Inferior parietal cortex (tissue), 1 donor: ENCODE measurements at regions not wholly inside any gene's neighbourhood (a gene's known extent, or its start where the extent isn't known, plus 50 kb on each side); places are given as distances from the start of the nearest gene placed in this dataset.
A peak's percentile ranks its signal among the peaks of the same experiment; 100 is the strongest.

Experiments used
- DNase-seq: peaks from one replicate; pipeline ENCODE4 v3.0.0-alpha.2; 2016; ENCODE audit errors: extremely low spot score

DNA sequence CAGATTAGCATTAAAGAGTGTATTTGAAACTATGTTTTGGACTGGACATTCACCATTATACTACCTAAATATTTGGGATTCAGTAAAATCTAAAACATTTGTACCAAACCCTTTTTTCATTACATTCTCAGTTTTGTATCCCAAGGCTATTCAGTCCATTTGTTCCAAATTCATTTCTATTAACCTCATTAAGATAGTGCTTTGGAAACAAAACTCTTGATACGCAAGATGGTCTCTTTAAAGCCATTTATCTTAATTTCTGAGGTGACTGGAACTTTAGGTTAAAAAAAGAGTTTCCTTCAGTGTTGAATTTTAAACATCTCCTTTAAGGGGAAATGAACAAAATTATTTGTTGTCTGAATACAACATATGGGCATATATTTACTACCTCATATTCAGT is 702.5 kb upstream of the GRAMD2B start:
- no peak for DNase-seq

DNA sequence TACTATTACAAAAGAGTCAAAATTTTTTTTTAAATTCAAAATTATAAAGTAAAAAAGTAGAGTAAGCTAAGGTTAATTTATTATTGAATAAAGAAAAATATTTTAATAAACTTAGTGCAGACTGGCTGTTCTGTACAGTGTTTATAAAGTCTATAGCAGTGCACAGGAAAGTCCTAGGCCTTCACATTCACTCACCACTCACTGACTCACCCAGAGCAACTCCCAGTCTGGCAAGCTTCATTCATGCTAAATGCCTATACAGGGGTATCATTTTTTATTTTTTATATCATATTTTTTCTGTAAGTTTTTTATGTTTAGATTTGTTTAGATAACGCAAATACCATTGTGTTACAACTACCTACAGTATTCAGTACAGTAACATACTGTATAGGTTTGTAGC is 700.7 kb upstream of the GRAMD2B start:
- no peak for DNase-seq

DNA sequence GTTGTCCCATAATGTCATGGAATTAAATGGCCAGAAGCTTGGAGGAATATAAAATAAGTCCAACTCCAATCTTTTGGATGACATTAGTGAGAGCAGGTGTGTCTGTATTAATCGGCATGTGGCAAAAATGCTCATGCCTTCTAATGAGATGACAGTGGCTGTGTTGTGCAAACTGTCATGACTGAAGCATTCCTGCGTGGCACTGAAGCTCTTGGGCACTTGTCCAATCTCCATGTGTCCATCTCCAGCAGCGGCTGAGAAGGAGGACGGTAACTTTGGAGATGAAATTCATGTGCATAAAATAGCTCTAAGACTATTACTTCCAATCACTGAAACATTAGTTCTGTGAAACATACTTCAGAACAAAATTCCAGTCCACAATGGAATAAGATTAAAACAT is 697.5 kb upstream of the GRAMD2B start:
- DNase-seq = no peak

DNA sequence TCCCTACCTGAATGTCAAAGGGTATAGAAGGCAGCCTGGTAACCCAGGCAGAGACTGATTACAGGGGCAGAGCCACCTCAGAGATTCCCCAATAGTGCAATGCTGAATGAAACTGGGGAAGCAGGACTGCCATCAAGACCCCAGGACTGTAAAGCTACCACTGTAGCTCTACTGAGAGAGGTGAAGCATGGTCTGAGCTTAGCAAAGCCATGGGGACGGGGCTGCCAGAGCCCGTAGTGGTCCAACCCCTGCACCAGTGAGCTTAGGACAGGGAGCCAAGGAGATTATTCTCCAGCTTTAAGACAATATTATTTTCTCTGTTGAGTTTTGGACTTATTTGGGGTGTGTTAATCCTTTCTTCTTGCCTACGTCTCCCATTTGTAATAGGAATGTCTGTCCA is 679.3 kb upstream of the GRAMD2B start:
- no peak for DNase-seq

DNA sequence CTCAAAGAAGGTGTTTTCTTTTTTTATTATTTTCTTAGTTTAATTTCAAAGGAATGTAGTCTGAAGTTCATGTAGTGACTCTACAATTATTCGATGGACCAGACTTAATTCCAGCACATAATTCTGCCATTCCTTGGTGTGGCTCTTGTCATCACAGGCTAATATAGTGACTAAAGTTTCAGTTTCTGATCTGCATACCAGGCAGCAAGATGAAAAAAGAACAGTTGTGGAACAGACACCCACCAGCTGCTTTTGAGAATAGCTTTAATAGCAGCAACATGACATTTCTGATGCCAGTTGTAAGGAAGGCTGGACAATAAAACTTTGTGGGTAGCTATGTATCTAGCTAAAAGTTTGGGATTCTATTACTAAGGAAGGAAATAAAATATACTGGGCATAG is 676.3 kb upstream of the GRAMD2B start:
- DNase-seq = no peak

DNA sequence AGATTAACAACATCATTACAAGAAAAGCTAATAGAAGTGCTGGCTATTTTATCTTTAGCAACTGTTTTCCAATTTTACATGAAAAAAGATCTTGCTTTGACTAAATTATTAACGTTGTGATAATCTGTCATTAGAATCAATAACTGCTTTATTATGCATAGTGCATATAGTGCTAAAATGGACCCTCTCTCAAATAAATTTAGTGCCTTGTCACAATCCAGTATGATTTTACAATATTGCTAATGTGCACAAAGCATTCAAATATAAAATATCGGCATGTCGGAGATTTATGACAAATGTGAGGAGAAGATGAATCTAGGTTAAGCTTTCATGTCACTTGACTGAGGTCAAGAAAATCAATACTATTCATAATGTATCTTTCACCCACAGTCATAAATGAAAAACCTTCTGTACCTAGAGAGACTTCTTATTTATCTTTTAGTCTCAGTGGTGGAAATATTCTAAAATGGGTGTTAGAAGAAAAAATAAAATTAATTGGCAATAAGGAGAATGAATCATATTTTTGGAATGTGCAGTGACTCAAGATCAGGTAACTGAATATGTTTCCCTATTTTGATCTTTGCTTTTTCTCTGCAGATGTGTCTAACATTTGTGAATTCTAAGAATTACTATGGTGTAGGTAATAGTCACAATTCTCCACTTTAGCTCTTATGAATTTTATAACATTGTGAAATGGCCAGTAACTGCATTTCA is 672.9 kb upstream of the GRAMD2B start:
- no peak for DNase-seq

DNA sequence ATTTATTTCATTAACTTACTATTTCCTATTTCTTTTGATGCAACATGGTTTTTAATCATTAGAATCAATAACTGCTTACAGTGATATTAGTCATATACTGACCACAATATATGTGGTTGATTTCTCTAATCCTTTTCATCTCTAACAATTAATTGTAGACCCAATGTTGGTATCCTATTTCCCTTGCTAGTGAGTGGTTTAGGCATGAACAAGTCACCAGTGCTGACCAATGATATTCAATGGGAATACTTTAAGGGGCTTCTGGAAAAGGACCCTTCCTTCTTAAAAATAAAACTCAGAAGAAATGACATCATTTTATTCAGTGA is 672.4 kb upstream of the GRAMD2B start:
- no peak for DNase-seq

DNA sequence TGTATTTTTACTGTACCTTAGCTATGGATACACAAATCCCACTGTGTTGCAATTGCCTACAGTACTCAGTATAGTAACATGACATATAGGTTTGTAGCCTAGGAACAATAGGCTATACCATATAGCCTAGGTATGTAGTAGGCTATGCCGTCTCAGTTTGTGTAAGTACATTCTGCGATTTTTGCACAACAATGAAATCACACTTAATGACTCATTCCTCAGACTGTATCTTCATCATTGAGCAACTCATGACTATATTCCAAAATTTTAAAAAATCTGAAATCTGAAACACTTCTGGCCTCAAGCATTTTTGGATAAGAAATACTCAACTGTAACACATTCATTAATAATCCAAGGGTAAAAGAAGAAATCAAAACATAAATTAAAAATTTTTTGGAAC is 666.8 kb upstream of the GRAMD2B start:
- no peak for DNase-seq

DNA sequence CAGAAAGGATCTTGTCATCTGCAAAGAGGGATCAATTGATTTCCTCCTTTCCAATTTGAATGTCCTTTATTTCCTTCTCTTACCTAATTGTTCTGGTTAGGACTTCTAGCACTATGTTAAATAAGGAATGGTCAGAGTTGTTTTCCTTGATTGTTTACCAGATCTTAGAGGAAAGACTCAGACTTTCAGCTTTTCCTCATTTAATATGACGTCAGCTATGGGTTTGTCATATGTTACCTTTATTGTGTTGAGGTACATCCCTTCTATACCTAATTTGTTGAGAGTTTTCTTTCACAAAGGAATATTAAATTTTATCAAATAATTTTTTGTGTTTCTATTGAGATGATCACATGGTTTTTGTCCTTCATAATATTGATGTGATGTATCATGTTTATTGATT is 656.5 kb upstream of the GRAMD2B start:
- no peak for DNase-seq

DNA sequence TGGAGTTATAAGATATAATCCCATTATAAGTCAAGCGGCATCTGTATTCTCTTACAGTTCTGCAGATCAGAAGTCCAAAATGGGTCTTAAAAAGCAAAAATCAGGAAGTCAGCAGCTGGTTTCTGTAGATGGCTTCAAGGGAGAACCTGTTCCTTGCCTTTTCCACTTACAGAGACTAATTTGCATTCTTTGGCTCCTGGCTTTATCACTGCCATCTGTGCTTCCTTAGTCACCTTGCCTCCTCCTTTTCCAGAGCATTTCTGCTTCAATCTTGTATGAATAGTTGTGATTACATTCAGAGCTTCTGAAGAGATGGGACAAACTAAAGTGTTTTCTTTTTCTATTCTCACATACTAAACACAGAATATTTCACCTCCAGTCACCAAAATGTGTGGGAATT is 647.3 kb upstream of the GRAMD2B start:
- peak; percentile 11 for DNase-seq

DNA sequence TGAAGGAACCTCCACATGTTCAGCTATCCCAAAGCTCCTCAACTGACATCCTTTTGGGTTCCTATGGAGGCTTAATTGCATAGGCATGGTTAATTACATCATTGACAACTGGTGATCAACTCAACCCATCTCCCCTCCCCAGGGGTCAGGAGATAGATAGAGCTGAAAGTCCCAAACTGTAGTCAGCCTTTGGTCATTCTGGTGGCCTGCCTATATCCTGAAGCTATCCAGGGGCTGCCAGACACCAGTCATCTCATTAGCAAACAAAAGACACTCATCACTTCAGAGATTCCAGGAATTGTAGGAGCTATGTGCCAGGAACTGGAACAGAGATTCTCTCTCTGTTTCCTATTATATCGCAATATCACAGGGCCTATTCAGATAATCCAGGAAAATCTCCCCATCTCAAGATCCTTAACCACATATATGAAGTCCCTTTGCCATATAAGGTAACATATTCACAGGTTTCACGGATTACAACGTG is 646.5 kb upstream of the GRAMD2B start:
- no peak for DNase-seq

DNA sequence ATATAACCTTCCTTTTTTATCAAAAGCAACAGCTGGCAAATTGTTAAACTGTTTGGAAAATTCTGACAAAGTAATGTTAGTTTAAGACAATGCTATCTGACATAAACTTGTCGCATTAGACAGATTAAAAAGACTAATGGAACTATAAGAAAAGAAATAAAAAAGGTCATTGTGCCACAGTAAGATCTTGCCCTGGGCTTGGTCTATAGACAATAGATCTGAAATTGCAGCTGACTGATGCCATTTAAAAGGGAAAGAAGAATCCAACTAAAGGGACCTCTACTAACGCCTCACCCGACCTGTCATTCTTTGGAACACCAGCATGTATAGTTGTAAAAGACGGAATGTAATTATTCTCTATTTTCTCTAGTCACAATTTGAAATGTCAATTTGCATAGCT is 644.4 kb upstream of the GRAMD2B start:
- DNase-seq = no peak

DNA sequence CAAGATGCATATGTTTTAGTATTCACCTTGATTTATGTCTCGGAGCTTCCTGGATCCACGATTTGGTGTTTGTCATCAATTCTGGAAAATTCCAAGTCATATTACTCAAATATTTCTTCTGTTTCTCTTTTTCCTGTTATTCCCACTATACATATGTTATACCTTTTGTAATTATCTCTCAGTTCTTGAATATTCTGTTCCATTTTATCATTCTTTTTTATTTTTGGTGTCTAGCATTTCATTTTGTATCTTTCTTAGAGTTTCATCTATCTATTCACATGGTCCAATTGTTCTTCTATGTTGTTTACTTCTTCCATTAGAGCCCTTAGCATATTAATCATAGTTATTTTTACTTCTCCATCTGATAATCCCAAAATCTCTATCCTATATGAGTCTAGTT is 637.8 kb upstream of the GRAMD2B start:
- no peak for DNase-seq

DNA sequence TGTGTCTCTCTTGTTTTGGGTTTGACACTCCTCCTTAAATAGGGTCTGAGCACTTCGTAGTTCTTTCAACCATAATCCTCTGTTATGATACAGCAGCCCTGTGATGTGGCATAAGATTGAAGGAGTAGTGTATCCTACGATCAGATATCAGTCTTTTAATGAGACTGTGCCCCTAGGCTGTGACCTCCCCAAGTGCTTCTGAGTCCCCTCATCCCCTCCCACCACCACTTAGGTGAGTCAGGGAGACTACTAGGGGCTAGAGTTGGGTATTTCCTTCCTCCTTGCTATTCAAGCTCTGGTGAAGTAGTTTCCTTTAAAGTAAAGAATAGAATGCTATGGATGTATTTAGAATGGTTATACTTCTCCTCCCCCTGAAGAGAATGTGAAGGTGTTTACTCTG is 637.2 kb upstream of the GRAMD2B start:
- DNase-seq = no peak

DNA sequence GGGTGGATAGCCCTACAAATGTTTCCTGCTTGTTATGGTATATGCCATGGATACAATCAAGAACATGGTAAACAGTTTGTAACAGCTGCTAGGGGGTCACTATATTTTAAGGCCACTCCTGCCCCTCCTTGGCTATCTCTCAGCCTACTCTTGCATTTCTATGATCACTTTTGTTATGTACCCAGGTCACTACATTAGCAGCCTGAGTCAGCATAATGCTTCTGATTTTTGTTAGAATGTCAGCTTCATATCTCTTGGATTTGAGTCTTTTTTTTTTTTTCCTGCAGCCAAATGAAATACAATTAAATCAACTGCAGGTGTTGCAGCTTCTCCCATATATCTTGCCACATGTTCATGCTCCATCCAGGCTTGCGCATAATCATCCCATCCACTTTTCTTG is 629.7 kb upstream of the GRAMD2B start:
- DNase-seq = no peak

DNA sequence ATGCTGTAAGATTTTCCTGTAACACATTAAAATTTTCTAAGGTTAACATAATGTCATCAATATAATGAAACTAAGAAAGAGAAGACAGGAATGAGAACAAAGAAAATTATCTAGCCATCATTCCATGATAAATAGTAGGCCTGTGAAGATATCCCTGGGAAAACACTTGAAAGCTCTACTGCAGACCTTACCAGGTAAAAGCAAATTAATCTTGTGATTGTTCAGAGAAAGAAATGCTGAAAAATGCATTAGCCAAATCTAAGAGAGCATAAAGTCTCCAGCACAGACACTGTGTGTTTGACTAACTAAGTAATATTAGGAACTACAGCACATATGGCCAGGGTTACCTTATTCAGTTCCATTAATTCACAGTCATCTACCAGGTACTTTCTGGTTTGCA is 628.3 kb upstream of the GRAMD2B start:
- no peak for DNase-seq

DNA sequence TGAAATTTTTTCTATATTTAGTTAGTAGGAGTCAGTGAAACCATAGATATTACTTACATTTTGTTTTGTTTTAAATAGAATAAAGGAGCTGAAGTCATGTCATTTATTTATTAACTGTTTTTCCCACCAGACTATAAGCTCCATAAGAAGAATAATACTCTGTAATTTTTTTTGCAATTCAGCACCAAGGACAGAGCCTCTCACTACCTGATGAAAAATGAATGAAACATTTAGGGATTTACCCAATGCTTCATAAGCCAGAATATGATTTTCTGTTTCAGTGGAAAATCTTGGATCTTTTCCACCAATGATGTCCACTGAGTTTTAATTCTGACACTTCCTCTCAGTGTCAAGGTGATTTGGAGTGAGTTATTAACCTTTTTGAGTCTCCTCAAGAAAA is 624.9 kb upstream of the GRAMD2B start:
- DNase-seq = no peak

DNA sequence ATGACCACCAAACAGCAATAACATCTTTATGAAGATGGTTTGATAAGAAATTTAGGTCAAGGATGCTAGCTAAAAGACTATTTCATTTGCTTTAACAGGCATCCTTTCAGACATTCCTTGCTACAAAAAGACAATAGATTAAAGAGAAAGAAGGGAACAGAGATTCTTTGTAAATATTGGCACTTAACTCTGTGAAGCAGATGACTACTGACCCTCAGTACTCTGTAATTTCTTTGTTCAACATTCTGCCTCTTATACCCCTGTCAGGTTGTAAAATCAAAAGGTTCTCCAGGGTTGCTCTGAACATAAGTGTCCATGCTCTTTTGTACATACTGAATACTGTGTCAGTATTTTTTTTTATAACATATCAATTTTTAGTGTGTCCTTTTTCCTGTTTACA is 610.6 kb upstream of the GRAMD2B start:
- DNase-seq = peak; percentile 30

DNA sequence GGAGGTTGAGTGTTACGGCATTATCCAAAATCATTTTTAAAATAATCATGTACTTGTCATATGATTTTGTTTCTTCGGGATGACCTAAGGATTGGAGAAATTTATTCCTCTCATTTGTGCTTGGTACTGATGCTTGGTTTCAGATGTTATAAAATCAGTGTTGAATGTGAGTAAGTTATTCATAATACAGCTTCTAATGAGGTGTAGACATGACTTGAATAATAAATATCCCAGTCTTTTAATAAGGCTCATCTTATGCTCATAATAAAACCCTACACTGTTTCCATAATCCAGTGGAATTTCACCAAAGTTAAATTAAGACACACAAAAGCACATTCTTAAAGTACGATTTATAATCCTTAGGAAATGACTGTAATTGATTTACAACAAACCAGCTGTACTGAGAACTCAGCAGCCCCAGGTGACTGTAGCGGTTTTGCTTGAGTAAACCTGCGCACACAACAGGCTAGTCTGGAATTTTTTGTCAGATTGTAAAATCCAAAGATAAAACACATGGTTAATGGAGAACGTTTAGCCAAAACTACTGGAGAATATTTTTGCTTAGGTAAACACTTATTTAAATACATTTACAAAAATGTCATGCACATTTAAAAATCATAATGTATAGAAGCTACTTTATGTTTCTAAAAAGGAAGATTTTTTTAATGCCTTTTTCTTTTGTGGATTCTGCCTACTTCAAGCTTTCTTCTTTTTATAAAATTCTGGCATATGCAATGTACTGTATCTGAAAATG is 609.8 kb upstream of the GRAMD2B start:
- peak; percentile 11 for DNase-seq

DNA sequence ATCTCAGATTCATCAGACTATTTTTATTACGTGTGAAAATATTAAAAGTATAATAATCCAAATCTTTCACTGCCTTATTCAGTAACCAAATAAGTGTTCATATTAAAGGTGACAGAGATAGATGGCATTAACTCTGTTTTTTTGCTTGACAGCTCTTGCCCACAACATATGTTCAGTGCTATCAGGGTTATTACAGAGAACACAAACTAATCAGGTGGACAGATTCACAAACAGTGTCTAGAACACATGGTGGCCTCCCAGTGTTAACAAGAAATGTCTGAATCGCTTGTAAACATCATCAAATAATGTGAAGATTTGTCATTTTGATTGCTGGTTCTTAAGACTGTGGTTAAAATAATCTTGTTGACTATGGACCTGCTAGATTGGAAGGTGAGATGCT is 609.1 kb upstream of the GRAMD2B start:
- no peak for DNase-seq

DNA sequence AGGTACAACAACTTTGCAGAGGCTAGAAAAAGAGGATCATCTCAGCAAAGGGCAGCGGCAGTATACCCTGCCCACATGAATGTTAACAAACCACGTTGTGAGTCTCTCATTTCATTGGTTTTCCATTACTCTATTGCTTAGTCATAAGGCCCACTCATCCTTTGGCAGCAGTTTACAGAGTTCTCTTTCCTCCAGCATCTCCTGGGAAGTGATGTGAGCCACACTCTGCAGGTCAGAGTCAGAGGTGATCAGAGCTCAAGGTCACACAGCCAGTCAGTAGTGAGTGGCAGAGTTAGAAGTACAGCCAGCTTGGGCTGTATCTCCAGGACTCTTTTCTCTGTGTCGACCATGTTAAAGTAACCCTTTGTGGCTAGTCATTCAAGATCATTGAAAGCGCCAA is 599.6 kb upstream of the GRAMD2B start:
- no peak for DNase-seq

DNA sequence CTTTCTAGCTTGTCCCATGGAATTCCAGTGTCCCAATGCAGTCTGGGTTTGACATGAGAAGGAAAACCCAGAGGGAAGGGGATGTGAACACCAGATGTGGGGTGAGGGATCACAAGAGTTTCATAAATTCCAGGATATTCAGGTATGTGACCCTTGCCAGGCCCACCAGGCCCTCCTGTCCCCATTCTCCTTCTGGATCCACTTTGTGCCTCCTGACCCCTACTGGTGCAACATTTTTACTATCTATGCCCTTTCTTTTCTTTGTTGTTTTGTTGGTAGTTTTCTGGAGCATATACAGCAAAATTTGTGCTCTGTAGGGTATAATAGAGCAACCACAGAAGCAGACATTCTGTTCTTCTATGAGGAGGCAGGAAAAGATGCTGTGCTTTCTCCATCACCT is 597.0 kb upstream of the GRAMD2B start:
- no peak for DNase-seq

DNA sequence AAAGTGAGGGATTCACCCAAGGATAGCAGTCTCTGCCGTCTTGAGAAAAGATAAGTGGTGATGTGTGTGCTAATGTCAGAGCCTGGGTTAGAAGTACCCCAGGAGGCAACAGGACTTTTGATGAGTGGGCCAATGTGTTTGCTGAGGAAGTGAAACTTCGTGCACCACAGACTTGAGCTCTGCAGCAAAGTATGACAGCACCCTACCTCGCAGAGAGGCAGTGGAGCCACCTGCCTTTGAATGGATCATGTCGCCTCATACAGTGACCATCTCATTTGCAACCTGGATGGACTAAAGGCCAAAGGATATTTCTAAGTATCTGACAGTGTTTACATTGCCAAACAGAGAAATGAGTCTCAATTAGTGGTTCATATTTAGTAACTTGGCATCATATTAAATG is 593.9 kb upstream of the GRAMD2B start:
- no peak for DNase-seq

DNA sequence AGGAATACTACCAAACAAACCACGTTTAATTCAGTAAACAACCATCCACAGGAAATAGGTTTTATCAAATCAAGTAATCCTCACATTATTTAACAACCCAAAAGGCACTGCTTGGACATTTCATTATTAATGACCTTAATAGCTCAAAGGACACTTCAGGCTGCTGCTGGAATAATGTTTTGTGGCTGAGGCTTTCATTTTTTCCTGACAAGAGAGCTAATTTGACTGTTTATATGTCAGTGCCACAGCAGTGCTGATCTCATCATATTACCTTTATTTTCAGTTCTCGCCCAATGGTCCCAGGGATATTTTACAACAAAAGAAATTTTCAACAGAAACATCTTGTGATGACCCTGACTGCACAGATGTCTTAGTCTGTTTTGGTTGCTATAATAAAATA is 589.8 kb upstream of the GRAMD2B start:
- no peak for DNase-seq
